Smooth muscle cell (in vitro differentiated cells): ENCODE measurements at regions not wholly inside any gene's neighbourhood (a gene's known extent, or its start where the extent isn't known, plus 50 kb on each side); places are given as distances from the start of the nearest gene placed in this dataset.

Experiments used
- DNase-seq: peaks from one replicate; lab custom pipeline; 2025; ENCODE audit not compliant: unreplicated experiment; lab: John Stamatoyannopoulos, UW
- H2AFZ ChIP-seq: fragments of 200-600 bp; sonication (generic); 2 replicates; pipeline ENCODE4 v1.6.0; 2016; ENCODE audit warnings: antibody characterized with exemption, low read depth, mild to moderate bottlenecking
- H3F3A ChIP-seq: fragments of 200-600 bp; sonication (generic); 2 replicates; pipeline ENCODE4 v1.6.0; 2017; ENCODE audit warnings: antibody characterized with exemption, low read depth
- H3K27ac ChIP-seq: fragments of 200-600 bp; sonication (generic); 2 replicates; pipeline ENCODE4 v1.5.1; 2016; ENCODE audit warnings: low read depth, mild to moderate bottlenecking
- H3K27me3 ChIP-seq: fragments of 200-600 bp; sonication (generic); 2 replicates; pipeline ENCODE4 v1.6.1; 2016; ENCODE audit warnings: low read depth, mild to moderate bottlenecking
- H3K36me3 ChIP-seq: fragments of 200-600 bp; sonication (generic); 2 replicates; pipeline ENCODE4 v1.5.1; 2016; ENCODE audit warnings: low read depth
- H3K4me1 ChIP-seq: fragments of 200-600 bp; sonication (generic); 2 replicates; pipeline ENCODE4 v1.5.1; 2016; ENCODE audit warnings: low read depth
- H3K4me2 ChIP-seq: fragments of 200-600 bp; sonication (generic); 2 replicates; pipeline ENCODE4 v1.6.0; 2016; ENCODE audit warnings: mild to moderate bottlenecking
- H3K4me3 ChIP-seq: fragments of 200-600 bp; sonication (generic); 2 replicates; pipeline ENCODE4 v1.5.1; 2016; ENCODE audit warnings: mild to moderate bottlenecking
- H3K79me2 ChIP-seq: fragments of 200-600 bp; sonication (generic); 2 replicates; pipeline ENCODE4 v1.6.0; 2016; ENCODE audit warnings: low read depth, mild to moderate bottlenecking
- H3K9ac ChIP-seq: fragments of 200-600 bp; sonication (generic); 2 replicates; pipeline ENCODE4 v1.6.0; 2016; ENCODE audit warnings: low read depth
- H3K9me3 ChIP-seq: fragments of 200-600 bp; sonication (generic); replicated peaks from 2 replicates; pipeline ENCODE4 v1.5.1; 2016; ENCODE audit warnings: low read depth
- H4K20me1 ChIP-seq: fragments of 200-600 bp; sonication (generic); 2 replicates; pipeline ENCODE4 v1.6.0; 2016; ENCODE audit warnings: low read depth
- WGBS: methylation state at CpG from one replicate; pipeline ENCODE4 v1.1.7; 2016; ENCODE audit warnings: low lambda C conversion rate; 5-methylcytosine and 5-hydroxymethylcytosine counted together
- TF ChIP-seq, protein P1 (sequence below): fragments of 200-600 bp; sonication (generic); IDR thresholded peaks from 2 replicates; pipeline ENCODE4 v1.5.1; 2017; ENCODE audit warnings: borderline replicate concordance, mild to moderate bottlenecking, antibody characterized with exemption; ENCODE audit not compliant: insufficient read depth, poor library complexity, severe bottlenecking

DNA sequence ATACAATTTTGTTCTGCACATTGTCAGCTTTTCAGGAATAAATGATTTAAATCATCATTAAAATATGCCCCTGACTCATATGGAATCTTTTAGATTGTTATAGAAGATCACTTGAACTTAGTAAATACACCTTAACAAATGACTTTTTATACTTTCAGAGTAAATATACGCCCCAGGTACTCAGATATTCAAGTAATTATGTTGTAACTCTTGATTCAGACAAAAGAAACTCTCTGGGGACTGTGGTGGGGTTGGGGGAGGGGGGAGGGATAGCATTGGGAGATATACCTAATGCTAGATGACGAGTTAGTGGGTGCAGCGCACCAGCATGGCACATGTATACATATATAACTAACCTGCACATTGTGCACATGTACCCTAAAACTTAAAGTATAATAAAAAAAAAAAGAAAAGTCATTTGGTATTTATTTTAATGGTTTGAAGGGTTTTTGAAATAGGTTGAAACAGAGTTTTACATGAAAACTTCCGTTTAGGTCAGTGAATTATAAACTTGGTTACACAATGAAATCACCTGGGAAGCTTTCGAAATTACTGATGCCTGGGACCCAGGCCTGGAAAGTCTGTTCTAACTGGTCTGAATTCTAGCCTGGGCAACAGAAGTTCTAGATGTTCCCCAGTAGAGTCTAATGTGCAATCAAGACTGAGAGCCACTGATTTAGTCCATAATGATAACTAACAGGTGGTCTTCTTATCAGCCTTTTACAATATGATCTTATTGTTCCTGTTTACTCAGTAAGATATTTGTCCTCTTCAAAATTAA is 320.5 kb upstream of the NR5A2 start:
- Histone ChIP-seq H3K79me2 (no peaks in the 10 kb centered on the region), H2AFZ (no peak overlapping the region), H3K36me3 (peaks cover 6% of the 10 kb centered on the region), H3F3A (no peaks in the 10 kb centered on the region), H3K9ac (no peak overlapping the region), H3K4me3 (no peak overlapping the region), H3K27ac (no peak overlapping the region), H3K4me1 (no peaks in the 10 kb centered on the region), H4K20me1 (no peaks in the 10 kb centered on the region), H3K9me3 (no peaks in the 10 kb centered on the region), H3K4me2 (no peak overlapping the region), H3K27me3 (no peaks in the 10 kb centered on the region)
- 89% methylated on average over 5 of the region's 5 CpGs for WGBS
- no peak for DNase-seq
- TF ChIP-seq, protein P1, sequence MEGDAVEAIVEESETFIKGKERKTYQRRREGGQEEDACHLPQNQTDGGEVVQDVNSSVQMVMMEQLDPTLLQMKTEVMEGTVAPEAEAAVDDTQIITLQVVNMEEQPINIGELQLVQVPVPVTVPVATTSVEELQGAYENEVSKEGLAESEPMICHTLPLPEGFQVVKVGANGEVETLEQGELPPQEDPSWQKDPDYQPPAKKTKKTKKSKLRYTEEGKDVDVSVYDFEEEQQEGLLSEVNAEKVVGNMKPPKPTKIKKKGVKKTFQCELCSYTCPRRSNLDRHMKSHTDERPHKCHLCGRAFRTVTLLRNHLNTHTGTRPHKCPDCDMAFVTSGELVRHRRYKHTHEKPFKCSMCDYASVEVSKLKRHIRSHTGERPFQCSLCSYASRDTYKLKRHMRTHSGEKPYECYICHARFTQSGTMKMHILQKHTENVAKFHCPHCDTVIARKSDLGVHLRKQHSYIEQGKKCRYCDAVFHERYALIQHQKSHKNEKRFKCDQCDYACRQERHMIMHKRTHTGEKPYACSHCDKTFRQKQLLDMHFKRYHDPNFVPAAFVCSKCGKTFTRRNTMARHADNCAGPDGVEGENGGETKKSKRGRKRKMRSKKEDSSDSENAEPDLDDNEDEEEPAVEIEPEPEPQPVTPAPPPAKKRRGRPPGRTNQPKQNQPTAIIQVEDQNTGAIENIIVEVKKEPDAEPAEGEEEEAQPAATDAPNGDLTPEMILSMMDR, result no peak

DNA sequence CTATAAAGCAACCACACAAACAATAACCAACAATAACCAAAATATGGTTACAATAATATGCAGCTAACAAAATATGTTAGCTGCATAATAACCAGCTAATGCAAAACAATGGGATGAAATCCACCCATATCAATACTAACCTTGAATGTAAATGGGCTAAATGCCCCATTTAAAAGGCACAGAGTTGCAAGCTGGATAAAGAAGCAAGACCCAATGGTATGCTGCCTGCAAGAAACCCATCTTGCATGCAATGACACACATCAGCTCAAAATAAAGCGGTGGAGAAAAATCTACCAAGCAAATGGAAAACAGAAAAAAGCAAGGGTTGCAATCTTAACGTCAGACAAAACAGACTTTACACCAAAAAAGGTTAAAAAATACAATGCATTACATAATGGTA is 316.5 kb upstream of the NR5A2 start:
- no peak overlapping the region for H2AFZ ChIP-seq
- 87% methylated on average over 2 of the region's 2 CpGs for WGBS

DNA sequence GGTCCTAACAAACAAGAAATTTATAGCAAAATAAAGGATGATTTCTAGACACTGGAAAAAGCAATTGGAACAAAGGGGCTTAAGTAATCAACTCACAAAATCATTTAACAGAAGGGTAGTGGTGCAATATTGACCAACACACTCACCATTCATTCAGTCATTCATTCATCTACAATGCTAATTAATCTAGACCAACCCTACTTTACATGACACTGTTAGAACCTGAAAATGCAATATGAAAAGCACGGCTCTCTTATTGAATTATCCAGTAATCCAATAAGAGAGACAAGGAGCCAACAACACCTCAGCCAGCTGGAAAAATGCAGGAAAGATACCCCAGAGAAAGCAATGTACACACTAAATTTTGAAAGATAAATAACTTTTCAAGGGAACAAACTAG is 310.8 kb upstream of the NR5A2 start:
- Histone ChIP-seq H3K9me3 (peaks cover 5% of the 10 kb centered on the region), H3K79me2 (no peaks in the 10 kb centered on the region), H3K4me3 (no peak overlapping the region), H3K4me1 (no peaks in the 10 kb centered on the region), H4K20me1 (no peaks in the 10 kb centered on the region), H3K27me3 (no peaks in the 10 kb centered on the region), H3K9ac (no peak overlapping the region), H3K4me2 (no peak overlapping the region), H3K27ac (no peak overlapping the region), H3F3A (no peaks in the 10 kb centered on the region), H3K36me3 (peaks cover 3% of the 10 kb centered on the region), H2AFZ (no peak overlapping the region)
- TF ChIP-seq, protein P1, result no peak
- WGBS, result 89% methylated on average over 1 of the region's 1 CpG
- no peak for DNase-seq

More for the DNA sequence above, 316.5 kb upstream of the NR5A2 start:
- no peaks in the 10 kb centered on the region for H3K27me3 ChIP-seq
- no peaks in the 10 kb centered on the region for H3K4me1 ChIP-seq
- no peak overlapping the region for H3K4me2 ChIP-seq
- H3F3A ChIP-seq, result no peaks in the 10 kb centered on the region
- H3K27ac ChIP-seq, result no peak overlapping the region
- no peaks in the 10 kb centered on the region for H3K79me2 ChIP-seq
- no peak overlapping the region for H3K9ac ChIP-seq
- no peak for DNase-seq
- peaks cover 6% of the 10 kb centered on the region for H3K36me3 ChIP-seq
- H3K9me3 ChIP-seq, result peaks cover 5% of the 10 kb centered on the region
- no peaks in the 10 kb centered on the region for H4K20me1 ChIP-seq
- TF ChIP-seq, protein P1, result no peak
- H3K4me3 ChIP-seq, result no peak overlapping the region
